AG04449 (cell line): ENCODE measurements at regions not wholly inside any gene's neighbourhood (a gene's known extent, or its start where the extent isn't known, plus 50 kb on each side); places are given as distances from the start of the nearest gene placed in this dataset.
A peak's percentile ranks its signal among the peaks of the same experiment; 100 is the strongest.

ENCODE experiments used
- CTCF ChIA-PET: fragments of 350-600 bp; formaldehyde crosslinking; extraction: SDS; loops from one replicate; lab custom pipeline; 2021; ENCODE audit warnings: antibody characterized with exemption; lab: Yijun Ruan, JAX
- POLR2A ChIA-PET: fragments of 400-600, 350-600 bp; formaldehyde crosslinking; extraction: SDS; loops from one replicate; lab custom pipeline; 2020; ENCODE audit warnings: antibody characterized with exemption, inconsistent platforms; lab: Yijun Ruan, JAX
- DNase-seq: peaks from one replicate; pipeline ENCODE4 v3.0.0-alpha.2; 2010; ENCODE audit warnings: low read depth, low spot score
- H3K4me3 ChIP-seq: 2 replicates; pipeline ENCODE4 v1.5.1; 2011; ENCODE audit warnings: low read depth, mild to moderate bottlenecking, control low read depth, low read length
- CTCF ChIP-seq: IDR thresholded peaks from one replicate; pipeline ENCODE4 v1.5.1; 2011; ENCODE audit warnings: mild to moderate bottlenecking, moderate library complexity, low read length, control low read depth, inconsistent platforms; ENCODE audit not compliant: insufficient read depth; ENCODE audit errors: missing control alignments

- DNase-seq = no peak
- H3K4me3 ChIP-seq = no peak overlapping the region
- POLR2A ChIA-PET = no interaction called here
- CTCF ChIA-PET = interaction anchor here (1.1 kb wide), 1 partner anchor 22 kb away, joined by 4 read pairs; no protein-coding TSS in a partner anchor
- TF ChIP-seq CTCF = no peak
Measured at GRCh38 chr12:123065676-123066383, 85.1 kb downstream of the PITPNM2 start.

GRCh38 chr12:123064885-123065619 is 84.6 kb downstream of the ARL6IP4 start:
- no peak for TF ChIP-seq CTCF
- ChIA-PET POLR2A (no interaction called here), CTCF (interaction anchor here (1.1 to 1.6 kb wide), 2 partner anchors 22 kb away, joined by 4 to 5 read pairs; no protein-coding TSS in a partner anchor)
- DNase-seq = no peak
- H3K4me3 ChIP-seq = no peak overlapping the region

- CTCF ChIA-PET = interaction anchor here (1.6 kb wide), 1 partner anchor 21 kb away, joined by 5 read pairs; no protein-coding TSS in a partner anchor
- DNase-seq = no peak
- no peak overlapping the region for H3K4me3 ChIP-seq
- TF ChIP-seq CTCF = no peak
- POLR2A ChIA-PET = no interaction called here
Measured at GRCh38 chr12:123064366-123064765, 83.9 kb downstream of the ARL6IP4 start.

GRCh38 chr12:123063535-123063934 is 83.1 kb downstream of the ARL6IP4 start:
- DNase-seq = no peak
- CTCF ChIA-PET = interaction anchor here (1.2 to 1.6 kb wide), 2 partner anchors 11 to 20 kb away, joined by 3 to 5 read pairs; no protein-coding TSS in a partner anchor
- TF ChIP-seq CTCF = peak; percentile 46
- POLR2A ChIA-PET = interaction anchor here (0.6 kb wide), 1 partner anchor 180 kb away, joined by 3 read pairs; no protein-coding TSS in a partner anchor
- H3K4me3 ChIP-seq = no peak overlapping the region

DNA sequence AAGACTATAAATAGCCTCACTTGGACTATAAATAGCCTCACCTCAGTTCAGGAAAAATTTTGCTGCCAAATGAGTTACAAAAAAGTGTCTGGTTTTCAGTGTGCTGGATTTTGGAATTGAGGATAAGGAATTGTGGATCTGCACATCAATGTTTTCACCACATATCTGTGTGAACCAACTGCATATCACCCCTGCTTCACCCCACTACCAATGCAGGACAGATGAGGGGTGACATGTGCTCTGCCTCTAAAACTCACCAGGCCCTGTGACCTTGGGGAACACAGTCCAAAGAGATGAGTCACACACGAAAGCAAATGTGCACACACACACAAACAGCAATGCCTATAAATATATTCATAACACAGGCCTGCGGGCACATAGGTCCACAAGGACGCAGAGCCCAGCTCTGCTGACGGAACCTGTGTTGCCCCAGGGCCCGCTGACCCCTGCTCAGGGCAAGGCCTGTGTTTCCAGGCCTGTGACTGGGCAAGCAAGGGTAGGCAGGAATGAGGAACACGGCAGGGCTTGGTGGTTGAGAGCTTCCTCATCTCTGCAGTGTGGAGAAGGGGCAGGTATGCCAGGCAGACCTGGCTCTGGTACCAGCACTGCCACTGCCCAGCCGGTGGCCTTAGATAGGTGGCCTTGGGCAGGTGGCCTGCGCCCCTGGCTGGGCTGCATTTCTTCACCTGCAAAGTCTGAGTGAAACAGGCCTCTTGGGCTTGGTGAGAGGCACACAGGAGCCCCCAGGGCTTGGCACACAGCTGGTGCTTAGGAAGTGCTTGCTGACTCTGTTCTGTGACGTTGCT is 82.4 kb downstream of the ARL6IP4 start:
- H3K4me3 ChIP-seq = no peak overlapping the region
- no peak for TF ChIP-seq CTCF
- ChIA-PET CTCF (interaction anchor here (1.2 to 5.6 kb wide), 2 partner anchors 10 to 20 kb away, joined by 3 to 37 read pairs; no protein-coding TSS in a partner anchor), POLR2A (interaction anchor here (0.6 kb wide), 1 partner anchor 181 kb away, joined by 3 read pairs; no protein-coding TSS in a partner anchor)
- DNase-seq = no peak
